Activated B cell treated with CpG ODN at 0.5 μM for 24 hours (primary cell): ENCODE measurements at regions not wholly inside any gene's neighbourhood (a gene's known extent, or its start where the extent isn't known, plus 50 kb on each side); places are given as distances from the start of the nearest gene placed in this dataset.

ENCODE experiments used
- ATAC-seq: fragments of 200-7000 bp; cut with Tn5 transposase; one replicate; pipeline ENCODE4 v1.10.0; 2021; ENCODE audit warnings: low read depth, mild to moderate bottlenecking, moderate library complexity
- CTCF ChIA-PET: fragments of 350-600 bp; sonication (Branson Sonifier 250); formaldehyde crosslinking; loops from one replicate; lab custom pipeline; 2021; ENCODE audit warnings: antibody characterized with exemption; lab: Charles Lee
- POLR2A ChIA-PET: fragments of 350-600 bp; sonication (Branson Sonifier 250); formaldehyde crosslinking; loops from one replicate; lab custom pipeline; 2021; ENCODE audit warnings: antibody characterized with exemption; lab: Charles Lee
- DNase-seq: peaks from one replicate; pipeline ENCODE4 v3.0.0; 2022
- H3K27ac Mint-ChIP-seq: one replicate; pipeline ENCODE4 v1.8.0; 2020; ENCODE audit warnings: mixed read lengths
- H3K27me3 Mint-ChIP-seq: one replicate; pipeline ENCODE4 v1.8.0; 2021; ENCODE audit warnings: mixed read lengths
- H3K36me3 Mint-ChIP-seq: one replicate; pipeline ENCODE4 v1.8.0; 2021; ENCODE audit warnings: low read depth, mixed read lengths
- H3K4me1 Mint-ChIP-seq: one replicate; pipeline ENCODE4 v1.8.0; 2021; ENCODE audit warnings: mixed read lengths
- H3K4me3 Mint-ChIP-seq: one replicate; pipeline ENCODE4 v1.8.0; 2020; ENCODE audit warnings: mild to moderate bottlenecking, mixed read lengths
- H3K9me3 Mint-ChIP-seq: one replicate; pipeline ENCODE4 v1.8.0; 2020; ENCODE audit warnings: mixed read lengths
- CTCF ChIP-seq: fragments of 200-600 bp; IDR thresholded peaks from one replicate; pipeline ENCODE4 v1.8.0; 2022; ENCODE audit warnings: antibody characterized with exemption, mild to moderate bottlenecking
- intact Hi-C: fragments of 100-400 bp; cut with micrococcal nuclease; formaldehyde crosslinking; loops from one replicate; pipeline ENCODE4 v1.15.1; 2024

GRCh38 chr2:83168377-83168776 lies 1290.7 kb downstream of the SUCLG1 start:
- intact Hi-C loops = no loop called here
- no peak for TF ChIP-seq CTCF
- Mint-ChIP-seq H3K36me3 (no peaks in the 10 kb centered on the region), H3K9me3 (peaks cover 6% of the 10 kb centered on the region), H3K27me3 (no peaks in the 10 kb centered on the region), H3K4me1 (no peaks in the 10 kb centered on the region), H3K27ac (no peak overlapping the region), H3K4me3 (no peak overlapping the region)
- ATAC-seq = no peak
- ChIA-PET POLR2A (no interaction called here), CTCF (no interaction called here)
- DNase-seq = no peak

DNA sequence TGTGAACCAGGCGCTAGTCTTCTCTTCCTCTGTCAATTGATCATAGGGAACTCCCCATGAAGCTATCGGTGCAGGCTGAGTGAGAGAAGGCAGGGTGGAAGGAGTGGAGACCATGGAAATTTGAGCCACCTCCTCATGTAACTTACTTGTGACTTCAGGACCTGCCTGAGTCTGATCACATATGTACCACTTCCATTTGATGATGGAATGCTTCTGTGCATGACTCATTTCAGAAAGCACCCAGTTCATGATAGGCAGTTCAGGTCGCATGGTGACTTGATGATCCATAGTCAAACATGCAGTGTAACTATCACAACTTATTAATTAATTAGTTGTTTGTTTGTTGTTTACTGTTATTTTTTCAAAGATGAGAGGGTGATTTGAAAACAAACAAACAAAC lies 1296.7 kb downstream of the SUCLG1 start:
- no peak overlapping the region for H3K27ac Mint-ChIP-seq
- POLR2A ChIA-PET = no interaction called here
- no peak for TF ChIP-seq CTCF
- H3K36me3 Mint-ChIP-seq = no peaks in the 10 kb centered on the region
- no peaks in the 10 kb centered on the region for H3K27me3 Mint-ChIP-seq
- CTCF ChIA-PET = no interaction called here
- H3K4me1 Mint-ChIP-seq = no peaks in the 10 kb centered on the region
- ATAC-seq = no peak
- H3K9me3 Mint-ChIP-seq = peaks cover 11% of the 10 kb centered on the region
- DNase-seq = no peak
- H3K4me3 Mint-ChIP-seq = no peak overlapping the region
- intact Hi-C loops = no loop called here

GRCh38 chr2:83160571-83160970 lies 1298.5 kb downstream of the SUCLG1 start:
- intact Hi-C loops = no loop called here
- no peaks in the 10 kb centered on the region for H3K27me3 Mint-ChIP-seq
- ChIA-PET POLR2A (no interaction called here), CTCF (no interaction called here)
- no peaks in the 10 kb centered on the region for H3K4me1 Mint-ChIP-seq
- TF ChIP-seq CTCF = no peak
- no peak for DNase-seq
- no peak overlapping the region for H3K4me3 Mint-ChIP-seq
- H3K9me3 Mint-ChIP-seq = peaks cover 14% of the 10 kb centered on the region
- ATAC-seq = no peak
- H3K27ac Mint-ChIP-seq = no peak overlapping the region
- no peaks in the 10 kb centered on the region for H3K36me3 Mint-ChIP-seq

- H3K4me3 Mint-ChIP-seq = no peak overlapping the region
- ATAC-seq (no peak), DNase-seq (no peak)
- intact Hi-C loops = no loop called here
- no peaks in the 10 kb centered on the region for H3K36me3 Mint-ChIP-seq
- TF ChIP-seq CTCF = no peak
- no peaks in the 10 kb centered on the region for H3K4me1 Mint-ChIP-seq
- CTCF ChIA-PET = no interaction called here
- no peak overlapping the region for H3K27ac Mint-ChIP-seq
- POLR2A ChIA-PET = no interaction called here
- H3K9me3 Mint-ChIP-seq = peaks cover 12% of the 10 kb centered on the region
- no peaks in the 10 kb centered on the region for H3K27me3 Mint-ChIP-seq
These were observed 1303.3 kb downstream of the SUCLG1 start for GRCh38 chr2:83155826-83156225.

DNA sequence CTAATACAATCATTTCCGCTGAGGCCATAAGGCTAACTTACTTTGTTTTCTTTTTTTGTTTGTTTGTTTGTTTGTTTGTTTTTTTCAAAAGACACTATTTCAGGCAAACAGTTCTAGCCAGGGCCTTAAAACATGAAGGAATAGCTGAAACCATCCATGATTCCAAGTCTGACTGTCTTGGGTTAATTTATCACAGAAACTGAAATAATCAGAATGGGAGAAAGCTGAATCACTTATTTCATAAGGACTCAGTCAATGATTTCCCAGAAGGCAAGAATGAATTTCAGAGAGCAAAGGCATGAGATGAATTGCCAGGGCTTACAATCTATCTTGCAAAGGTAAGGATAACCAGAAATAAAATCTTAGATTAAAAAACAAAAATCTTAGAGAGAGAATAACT lies 1315.1 kb downstream of the SUCLG1 start:
- TF ChIP-seq CTCF = no peak
- Mint-ChIP-seq H3K9me3 (peaks cover 10% of the 10 kb centered on the region), H3K4me3 (no peak overlapping the region), H3K36me3 (no peaks in the 10 kb centered on the region), H3K4me1 (no peaks in the 10 kb centered on the region), H3K27me3 (no peaks in the 10 kb centered on the region), H3K27ac (no peak overlapping the region)
- ChIA-PET CTCF (no interaction called here), POLR2A (no interaction called here)
- no peak for ATAC-seq
- no peak for DNase-seq
- intact Hi-C loops = no loop called here
